ENCODE measurements at regions not wholly inside any gene's neighbourhood (a gene's known extent, or its start where the extent isn't known, plus 50 kb on each side); places are given as distances from the start of the nearest gene placed in this dataset.
"Not testable (repeated sequence)": the region's sequence is repeated elsewhere in the genome, so short reads cannot be mapped to it uniquely, and the experiment has no call there.

DNA sequence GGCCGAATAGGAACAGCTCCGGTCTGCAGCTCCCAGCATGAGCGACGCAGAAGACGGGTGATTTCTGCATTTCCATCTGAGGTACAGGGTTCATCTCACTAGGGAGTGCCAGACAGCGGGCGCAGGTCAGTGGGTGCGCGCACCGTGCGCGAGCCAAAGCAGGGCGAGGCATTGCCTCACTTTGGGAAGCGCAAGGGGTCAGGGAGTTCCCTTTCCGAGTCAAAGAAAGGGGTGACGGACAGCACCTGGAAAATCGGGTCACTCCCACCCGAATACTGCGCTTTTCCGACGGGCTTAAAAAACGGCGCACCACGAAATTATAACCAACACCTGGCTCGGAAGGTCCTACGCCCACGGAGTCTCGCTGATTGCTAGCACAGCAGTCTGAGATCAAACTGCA, 386.8 kb upstream of the SPHKAP start:
- not testable (repeated sequence) for DNase-seq

DNA sequence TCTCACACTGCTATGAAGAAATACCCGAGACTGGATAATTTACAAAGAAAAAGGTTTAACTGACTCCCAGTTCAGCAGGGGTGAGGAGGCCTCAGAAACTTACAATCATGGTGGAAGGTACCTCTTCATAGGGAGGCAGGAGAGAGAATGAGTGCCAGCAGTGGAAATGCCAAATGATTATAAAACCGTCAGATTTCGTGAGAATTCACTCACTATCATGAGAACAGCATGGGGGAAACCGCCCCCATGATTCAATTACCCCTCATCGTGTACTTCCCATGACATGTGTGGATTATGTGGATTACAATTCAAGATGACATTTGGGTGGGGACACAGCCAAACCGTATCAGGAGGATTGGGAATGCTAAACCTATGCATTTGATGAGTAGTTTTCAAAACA, 380.3 kb upstream of the SPHKAP start:
- no peak for DNase-seq

DNA sequence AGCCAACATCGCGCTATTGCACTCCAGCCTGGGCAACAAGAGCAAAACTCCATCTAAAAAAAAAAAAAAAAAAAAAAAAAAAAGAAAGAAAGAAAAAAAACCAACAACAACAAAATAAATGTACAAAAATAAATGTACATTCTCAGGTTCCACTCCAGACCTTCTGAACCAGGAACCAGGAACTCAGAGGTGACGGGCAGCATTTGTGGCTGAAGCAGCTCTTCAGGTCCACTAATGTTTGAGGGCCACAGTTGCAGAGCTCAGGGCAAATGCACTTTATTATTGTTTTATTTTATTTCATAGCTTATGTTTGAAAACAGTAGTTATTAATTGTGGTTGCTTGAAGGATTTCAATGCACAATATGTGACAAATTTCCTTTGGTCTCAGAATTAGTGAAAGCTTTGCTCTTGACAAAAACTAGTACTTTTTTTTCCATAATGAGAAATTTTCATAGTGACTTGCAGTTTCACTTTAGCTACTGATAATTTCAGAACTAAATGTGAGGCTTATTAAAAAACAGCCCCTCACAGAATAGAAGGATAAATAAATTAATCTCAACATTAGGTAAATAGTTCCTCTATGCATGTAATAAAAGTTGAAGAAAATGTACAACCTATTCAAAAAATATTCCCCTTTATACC, 378.4 kb upstream of the SPHKAP start:
- DNase-seq = no peak

DNA sequence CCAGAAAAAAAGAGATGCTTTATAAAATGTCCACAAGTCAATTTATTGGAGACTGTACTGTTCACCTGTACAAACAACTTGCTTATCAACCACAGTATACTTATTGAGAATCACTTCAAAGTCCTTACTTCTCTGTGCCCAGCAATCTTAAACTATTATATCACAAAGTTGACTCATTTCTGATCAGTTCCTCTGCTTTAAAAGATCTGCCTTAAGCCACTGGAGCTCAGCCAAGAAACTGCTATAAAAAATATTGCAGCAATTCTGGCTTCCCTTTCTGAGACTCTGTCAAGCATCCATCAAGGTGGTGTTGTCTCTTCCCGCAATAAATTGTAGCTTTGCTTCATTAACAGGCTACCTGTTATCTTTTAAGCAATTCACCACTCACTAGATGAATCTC, 375.2 kb upstream of the SPHKAP start:
- DNase-seq = peak; percentile 27 to 28

DNA sequence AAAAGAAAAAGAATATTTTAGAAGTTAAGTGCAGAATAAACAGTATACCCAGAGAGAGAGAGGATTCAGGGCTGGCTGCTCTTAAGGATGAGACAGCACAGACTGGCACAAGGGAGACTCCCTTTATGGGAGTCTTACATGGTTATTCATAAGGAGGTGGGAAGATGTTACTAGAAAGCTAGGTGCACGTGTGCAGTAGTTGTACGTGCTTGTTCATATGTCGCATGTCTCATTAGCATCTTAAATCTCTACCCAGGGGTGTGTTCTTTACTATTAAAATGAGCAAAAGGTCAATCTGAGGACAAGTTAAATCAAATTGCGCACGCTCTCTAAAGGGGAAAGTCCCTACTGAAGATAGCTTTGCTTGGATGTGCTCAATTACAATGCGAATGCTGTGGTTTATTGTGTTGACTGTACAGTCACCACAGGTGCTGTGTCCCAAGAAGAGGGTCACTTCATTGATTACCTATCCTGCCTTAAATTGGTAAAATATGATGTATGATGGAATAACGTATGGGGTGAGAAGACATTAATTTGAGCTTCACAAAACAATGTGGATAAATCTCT, 368.0 kb upstream of the SPHKAP start:
- no peak for DNase-seq

DNA sequence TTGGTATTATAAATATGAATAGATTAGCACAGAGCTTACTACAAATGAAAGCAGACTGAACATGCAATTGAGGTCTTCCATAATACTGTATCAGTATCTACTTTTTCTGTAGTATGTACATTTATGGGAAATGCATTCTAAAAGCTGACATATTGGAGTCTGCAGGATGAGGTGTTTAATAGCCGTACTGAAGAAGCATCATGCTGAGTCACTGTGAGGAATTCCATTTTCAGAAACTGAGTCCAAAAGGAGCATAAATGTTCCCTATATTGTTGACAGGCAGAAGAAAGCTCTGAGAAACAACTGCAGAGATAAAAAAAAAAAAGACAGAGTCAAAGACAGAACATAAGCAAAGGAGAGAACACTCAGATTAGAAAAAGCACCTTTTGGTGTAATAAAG, 366.7 kb upstream of the SPHKAP start:
- DNase-seq = no peak

DNA sequence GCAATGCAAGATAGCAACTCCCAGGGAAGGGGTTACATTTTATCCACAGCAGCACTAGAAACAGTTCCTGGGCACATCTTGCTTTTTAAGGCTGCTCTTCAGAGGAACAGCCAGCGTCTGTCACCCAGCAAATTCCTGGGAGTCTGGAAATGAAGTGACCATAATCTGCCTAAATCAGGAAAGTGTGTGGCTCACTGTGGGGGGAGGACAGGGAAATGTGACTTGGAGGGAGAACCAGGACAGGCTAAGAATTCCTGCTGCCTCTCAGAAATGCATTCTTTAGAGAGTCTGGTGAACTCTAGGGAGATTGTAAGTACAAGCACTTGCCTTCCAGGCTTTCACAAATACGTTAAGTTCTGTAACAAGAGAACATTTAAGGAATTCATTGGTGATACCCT, 364.3 kb upstream of the SPHKAP start:
- DNase-seq = no peak

DNA sequence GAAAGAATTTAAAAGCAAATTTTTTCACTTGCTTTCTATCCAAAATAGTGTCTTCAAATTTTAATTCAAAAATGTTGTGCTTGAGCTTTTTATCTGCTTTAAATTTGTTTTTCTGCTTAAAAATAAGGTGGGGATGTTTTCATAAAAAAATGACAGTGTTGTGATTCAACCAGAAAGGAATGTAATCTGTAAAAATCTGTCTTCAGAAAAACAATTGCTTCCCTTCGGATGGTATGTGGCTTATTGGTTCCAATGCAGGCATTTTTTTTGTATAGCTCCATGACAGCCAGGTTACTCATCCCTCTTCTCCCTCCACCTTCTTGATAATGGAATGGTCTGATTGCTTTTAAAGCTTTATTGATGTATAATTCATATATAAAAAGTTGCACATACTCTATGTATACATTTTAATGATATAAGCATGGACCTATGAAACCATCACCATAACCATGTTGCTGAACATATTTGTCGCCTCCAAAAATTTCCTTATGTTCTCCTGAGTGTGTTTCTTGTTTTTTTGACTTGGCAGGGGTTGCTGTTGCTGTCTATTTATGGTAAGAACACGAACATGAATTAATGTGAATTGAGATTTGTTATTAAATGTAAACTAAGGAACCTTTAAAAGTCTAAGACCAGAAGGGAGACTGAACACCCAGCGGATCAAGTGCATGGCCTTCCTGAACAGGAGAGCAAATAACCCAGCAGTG, 363.7 kb upstream of the SPHKAP start:
- DNase-seq = no peak

DNA sequence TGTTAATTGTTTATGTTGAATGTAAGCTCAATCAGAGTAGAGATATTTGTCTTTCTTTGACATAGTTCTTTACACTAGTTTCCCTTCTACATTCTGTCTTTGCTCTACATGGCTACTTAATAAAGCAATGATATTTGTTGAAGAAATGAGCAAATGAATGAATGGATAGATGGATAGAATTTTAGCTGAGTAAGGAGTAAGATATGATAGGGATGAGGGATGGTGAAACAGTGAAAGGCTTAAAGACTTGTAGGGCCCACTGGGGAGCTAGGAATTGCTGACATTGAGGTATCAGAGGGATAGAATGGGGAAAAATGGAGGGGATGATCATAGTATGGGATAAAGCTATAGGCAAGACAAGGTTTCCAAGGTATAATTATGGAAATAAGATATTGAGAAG, 361.6 kb upstream of the SPHKAP start:
- DNase-seq = no peak

DNA sequence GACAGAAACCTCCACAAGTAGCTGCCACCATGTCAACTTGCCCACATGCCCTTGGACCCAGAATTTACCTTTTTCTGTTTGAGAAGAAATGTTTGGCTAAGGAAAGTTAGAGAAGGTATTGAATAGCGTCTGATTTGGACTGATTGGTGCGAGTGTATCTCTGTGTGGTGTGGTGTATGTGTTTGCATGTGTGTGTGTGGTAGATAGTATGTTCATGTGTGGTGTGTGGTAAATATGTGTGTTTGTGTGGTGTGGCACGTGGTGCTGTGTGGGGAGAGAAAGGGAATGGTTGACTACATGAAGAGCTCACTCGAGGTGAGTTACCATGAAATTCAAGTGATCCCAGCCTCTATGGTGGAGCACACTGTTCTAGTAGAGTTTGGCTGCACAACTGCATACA, 360.8 kb upstream of the SPHKAP start:
- no peak for DNase-seq

DNA sequence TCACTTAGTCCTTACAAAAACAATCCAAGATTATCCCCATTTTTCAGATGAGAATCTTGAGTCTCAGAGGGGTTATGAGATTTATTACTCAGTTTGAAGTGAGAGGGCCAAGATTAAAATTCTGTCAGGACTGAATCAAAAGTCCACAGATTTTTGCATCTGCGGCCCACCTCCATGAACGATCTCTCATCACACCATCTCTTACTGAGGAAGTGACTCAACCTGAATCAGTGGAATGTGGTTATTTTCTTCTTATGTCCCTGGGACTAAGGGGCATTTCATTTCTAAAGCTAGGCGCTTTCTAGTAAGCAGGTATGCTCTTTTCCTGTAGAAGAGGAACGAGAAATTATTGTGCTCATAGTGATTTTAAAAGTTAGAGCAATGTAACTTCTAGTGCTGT, 360.3 kb upstream of the SPHKAP start:
- DNase-seq = no peak

DNA sequence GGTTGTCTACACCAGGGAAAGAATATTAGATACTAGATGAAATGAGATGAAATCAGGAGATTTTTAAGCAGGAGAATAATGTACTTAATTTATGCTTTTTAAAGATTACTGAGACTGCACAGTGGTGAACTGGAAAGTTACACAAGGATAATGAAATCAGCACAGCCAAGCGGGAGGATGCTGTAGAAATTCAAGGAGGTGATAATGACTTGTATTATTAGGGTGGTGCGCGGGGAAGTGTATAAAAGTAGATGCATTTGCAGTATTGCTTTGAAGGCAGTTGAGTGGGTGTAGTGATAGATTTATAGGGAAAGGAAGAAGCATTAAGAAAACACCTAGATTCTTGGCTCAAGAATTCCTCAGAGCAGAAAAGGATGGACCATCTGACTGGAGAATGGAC, 359.5 kb upstream of the SPHKAP start:
- DNase-seq = no peak

DNA sequence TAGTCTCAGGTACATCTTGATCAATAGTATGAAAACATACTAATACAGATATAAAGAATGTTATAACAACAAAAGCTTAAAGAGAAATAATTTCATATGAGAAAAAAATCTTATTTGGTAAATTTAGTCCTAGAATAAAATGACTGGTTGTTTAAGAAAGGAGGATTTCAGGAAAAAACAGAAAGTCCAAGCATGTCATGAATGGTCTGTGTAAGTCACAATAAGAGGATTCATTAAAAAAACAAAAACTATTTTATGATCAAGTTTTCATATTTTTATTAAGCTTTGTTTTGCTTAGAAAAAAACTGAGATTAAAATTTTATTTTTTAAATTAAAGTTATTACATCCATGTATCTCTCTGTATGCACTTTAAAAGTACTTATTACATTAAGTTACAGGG, 353.9 kb upstream of the SPHKAP start:
- DNase-seq = peak in 1 of 2 experiments; percentile 1

DNA sequence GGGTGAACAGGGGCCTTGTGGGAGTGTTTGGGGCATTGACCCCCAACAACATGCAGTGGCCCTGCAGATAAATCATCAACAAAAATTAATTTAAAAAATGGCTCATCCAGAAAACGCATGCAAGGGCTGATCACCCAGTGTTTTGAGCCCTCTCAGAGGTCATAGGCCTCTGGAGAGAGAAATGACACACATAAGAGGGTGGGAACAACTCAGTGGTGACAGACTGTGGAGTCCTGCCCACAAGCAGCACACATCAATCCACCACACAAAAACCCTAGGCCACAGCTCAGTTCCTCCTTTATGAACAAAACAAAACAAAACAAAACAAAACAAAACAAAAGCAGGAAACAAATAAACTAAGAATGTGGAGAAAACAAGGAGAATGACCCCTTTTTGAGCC, 351.7 kb upstream of the SPHKAP start:
- no peak for DNase-seq

DNA sequence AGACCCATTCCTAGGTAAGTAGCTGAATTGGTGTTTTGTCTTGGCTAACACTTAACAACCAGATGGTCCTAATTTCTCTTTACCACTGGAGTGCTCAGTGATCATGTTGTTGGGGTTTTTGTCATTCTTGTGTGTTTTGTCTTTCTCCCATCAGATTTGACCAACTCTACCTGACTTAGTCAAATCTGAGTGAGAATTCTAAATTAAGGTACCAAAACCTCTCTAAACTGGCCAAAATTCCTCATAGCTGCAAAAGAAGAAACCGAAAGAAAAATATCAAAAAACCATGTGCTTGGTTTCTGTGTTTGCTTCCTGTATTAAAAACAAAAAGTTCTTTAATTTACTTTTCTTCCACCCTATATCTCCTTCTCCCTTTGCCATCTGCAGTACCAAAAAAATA, 350.7 kb upstream of the SPHKAP start:
- no peak for DNase-seq

DNA sequence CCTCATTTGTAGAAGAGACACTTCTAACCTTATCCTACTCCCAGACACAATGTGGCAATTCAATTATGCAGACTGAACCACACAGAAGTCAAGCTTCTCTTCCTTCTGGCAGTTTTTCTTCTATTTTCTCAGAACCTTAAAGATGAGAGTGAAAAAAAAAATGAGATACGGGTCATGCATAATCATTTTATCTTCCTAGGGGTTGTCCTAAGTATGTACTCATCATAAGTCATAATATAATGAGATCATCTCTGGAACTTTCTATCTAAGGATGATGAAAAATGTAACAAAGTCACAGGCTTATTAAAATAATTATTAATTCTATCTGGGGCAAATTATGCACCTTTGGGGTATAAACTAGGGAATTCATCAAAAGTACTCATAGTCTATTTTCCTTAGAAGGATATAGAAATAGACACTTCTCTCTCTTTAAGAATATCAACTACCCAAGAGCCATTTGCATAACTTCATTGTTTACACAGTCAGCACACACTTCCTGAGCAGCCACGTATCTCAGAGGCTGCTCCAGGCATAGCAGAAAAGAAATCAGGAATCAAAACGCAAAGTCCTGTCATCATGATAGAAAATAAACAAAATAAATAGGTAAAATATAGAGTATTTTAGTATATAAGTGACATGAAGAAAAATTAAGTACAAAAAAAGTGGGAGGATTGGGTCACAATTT, 345.9 kb upstream of the SPHKAP start:
- DNase-seq = no peak

DNA sequence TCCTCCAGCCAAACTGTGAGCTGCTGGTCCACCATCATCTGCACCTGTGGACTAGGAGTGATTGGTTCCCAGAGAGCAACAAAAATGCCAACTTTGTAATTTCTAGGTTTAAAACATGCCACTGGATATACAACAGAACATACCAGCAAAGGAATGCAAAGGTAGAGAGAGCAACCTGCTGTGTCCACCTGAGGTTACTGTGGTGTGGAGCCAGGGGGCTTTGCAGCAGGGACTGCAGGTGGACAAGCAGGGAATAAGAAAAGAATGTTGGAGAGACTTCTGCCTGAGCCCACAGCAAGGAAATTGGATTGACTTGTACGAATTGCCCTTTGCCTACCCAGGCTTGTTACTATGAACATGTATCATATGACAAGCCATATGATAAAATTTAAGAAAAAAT, 345.2 kb upstream of the SPHKAP start:
- no peak for DNase-seq

DNA sequence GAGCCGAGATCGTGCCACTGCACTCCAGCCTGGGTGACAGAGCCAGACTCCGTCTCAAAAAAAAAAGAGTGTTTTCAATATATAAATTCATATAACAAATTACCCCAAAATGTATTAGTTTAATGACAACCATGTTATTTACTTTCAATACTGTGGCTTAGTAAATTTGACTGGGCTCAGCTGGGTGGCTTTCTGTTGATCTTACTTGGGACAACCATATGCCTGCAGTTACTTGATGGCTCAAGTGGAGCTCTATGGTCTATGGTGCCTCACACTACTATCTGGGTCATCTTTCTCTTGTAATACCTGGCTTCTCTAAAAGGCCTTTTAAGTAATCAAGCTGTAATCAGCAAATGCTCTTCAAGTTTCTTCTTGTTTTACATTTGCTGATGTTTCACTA, 341.5 kb upstream of the SPHKAP start:
- no peak for DNase-seq

DNA sequence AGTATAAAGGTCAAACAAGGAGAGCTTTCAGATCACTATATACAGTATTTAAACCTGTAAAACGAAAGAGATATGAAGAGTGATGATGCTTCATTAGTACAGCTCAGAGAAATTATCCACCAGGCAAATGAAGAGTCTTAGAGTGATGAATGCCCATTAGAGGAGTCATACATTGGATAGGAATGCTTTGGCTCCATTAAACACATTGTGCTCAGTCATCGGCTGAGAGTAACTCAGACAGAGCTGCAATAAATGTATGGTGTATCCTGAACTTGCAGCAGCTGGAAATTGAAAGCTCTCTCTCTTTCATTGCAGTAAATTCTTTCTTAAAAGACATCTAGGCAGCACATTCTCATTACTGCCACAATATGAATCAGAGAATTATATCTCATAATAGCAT, 340.8 kb upstream of the SPHKAP start:
- DNase-seq = no peak

DNA sequence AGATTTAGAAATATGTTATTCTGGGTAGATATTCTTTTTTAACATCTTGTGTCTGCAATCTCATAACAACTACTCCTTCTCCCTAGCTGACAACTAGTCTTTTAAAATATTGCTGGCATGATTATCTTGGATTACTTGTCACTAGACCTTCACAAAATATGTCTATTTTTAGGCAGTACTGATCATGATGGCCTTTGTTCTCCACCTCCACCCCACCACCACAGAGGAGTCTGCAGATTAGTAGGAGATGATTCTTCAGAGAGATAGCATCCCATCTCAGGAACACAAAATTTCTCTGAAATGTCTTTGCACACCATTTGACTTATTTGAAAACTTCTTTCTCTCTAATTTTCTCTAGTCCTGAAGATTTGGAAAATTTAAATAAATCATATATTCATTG, 338.1 kb upstream of the SPHKAP start:
- no peak for DNase-seq

DNA sequence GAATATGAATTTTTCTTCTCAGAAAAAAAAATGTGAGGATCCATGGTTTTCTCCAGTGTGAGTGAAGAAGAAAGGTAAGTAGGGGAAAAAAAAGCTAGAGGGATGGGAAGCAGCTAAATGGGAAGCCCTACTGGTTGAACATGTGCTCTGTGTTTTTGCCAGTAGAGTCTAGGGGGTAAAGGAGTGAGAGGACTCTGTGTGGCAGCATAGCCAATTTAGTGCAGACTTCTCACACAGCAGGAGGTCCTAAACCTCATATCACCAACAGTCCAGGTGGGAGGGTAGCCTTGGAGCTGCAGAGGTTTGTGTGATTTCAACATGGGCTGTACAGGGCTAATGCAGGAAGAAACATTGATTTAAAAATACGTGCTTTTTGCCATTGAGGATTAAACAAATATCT, 334.5 kb upstream of the SPHKAP start:
- no peak for DNase-seq

DNA sequence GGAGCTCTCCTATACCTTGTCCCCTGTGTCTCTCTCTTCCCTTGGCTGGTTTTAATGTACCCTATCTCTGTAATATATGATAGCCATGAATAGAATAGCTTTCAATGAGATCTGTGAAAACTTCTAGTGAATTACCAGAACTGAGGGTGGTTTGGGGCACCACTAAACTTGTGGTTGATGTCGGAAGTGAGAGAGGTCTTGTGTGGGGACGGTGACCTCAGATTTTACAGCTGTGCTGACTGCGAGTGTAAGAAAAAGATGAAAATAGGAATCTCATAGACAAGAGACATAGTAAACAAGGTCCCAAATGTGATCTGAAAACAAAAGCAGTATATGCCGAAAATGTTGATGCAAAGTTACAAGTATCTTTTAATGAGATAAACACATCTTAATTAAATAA, 332.0 kb upstream of the SPHKAP start:
- DNase-seq = not testable (repeated sequence)

DNA sequence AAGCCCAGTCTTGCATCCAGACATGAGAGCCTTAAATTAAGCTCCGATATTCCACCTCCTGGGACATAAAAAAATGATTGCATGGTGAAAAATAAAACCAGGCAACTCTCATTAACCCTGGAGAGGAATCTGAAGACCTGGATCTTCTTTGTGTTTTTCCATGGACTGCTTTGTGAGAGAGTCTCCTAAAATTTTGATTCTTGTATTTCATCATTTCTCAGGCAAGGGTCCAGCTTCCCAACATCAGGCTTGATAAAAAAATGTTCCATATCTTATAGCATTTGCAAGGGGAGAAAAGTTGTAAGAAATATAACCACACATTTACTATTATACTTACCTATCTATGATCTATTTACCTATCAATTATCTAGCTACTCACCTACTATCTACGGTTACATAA, 327.5 kb upstream of the SPHKAP start:
- DNase-seq = no peak

DNA sequence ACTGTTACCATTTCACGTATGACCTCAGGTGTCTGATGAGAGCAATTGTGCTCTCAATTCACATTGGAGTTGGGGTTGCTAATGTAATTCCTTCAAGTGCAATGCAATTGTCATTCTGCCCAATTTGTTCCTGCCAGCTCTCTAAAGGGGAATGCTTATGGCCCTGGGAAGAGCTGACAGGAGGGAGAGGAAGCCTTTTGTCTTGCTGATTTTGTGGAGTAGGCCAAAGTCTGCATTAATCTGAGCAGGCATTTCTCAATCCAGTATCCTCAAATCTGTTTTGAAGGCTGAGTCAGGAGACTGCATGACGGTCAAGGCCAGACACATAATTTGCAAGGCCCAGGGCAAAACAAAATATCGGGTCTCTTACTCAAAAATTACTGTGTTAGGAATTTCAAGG, 326.4 kb upstream of the SPHKAP start:
- no peak for DNase-seq
